Upper lobe of left lung (tissue), 4 donors: ENCODE measurements at regions not wholly inside any gene's neighbourhood (a gene's known extent, or its start where the extent isn't known, plus 50 kb on each side); places are given as distances from the start of the nearest gene placed in this dataset.

Experiments used
- EP300 ChIP-seq, 4 donors: sonication (generic); formaldehyde crosslinking; IDR thresholded peaks; one replicate each; pipeline ENCODE4 v1.5.1; 2017; ENCODE audit warnings: antibody characterized with exemption in 4 of 4, control low read depth in 2 of 4
- POLR2A ChIP-seq, 4 donors: fragments of 450-650 bp; IDR thresholded peaks; one replicate each; pipeline ENCODE4 v1.5.1; 2016 to 2017; ENCODE audit warnings: antibody characterized with exemption in 4 of 4, mild to moderate bottlenecking in 2 of 4
- POLR2AphosphoS5 ChIP-seq, 2 donors: sonication (generic); formaldehyde crosslinking; IDR thresholded peaks; one replicate each; pipeline ENCODE4 v1.5.1; 2017; ENCODE audit warnings: antibody characterized with exemption in 2 of 2
- TF ChIP-seq, protein P1 (sequence below), 6 experiments: fragments of 450-650 bp in 4 of 6; fragments of 200-600 bp in 2 of 6; sonication (generic) in 2 of 6; IDR thresholded peaks; one replicate each; pipeline ENCODE4 v1.5.1; 2016 to 2019; ENCODE audit warnings: antibody characterized with exemption in 6 of 6

GRCh38 chr9:19533373-19533772 lies 124.6 kb downstream of the ACER2 start:
- TF ChIP-seq, protein P1, sequence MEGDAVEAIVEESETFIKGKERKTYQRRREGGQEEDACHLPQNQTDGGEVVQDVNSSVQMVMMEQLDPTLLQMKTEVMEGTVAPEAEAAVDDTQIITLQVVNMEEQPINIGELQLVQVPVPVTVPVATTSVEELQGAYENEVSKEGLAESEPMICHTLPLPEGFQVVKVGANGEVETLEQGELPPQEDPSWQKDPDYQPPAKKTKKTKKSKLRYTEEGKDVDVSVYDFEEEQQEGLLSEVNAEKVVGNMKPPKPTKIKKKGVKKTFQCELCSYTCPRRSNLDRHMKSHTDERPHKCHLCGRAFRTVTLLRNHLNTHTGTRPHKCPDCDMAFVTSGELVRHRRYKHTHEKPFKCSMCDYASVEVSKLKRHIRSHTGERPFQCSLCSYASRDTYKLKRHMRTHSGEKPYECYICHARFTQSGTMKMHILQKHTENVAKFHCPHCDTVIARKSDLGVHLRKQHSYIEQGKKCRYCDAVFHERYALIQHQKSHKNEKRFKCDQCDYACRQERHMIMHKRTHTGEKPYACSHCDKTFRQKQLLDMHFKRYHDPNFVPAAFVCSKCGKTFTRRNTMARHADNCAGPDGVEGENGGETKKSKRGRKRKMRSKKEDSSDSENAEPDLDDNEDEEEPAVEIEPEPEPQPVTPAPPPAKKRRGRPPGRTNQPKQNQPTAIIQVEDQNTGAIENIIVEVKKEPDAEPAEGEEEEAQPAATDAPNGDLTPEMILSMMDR (IDR thresholded peaks at IDR 0.05), result no peak
- TF ChIP-seq POLR2A (IDR thresholded peaks at IDR 0.05) (no peak), EP300 (IDR thresholded peaks at IDR 0.05) (no peak), POLR2AphosphoS5 (IDR thresholded peaks at IDR 0.05) (no peak)
